IMR-90 (cell line): ENCODE measurements at regions not wholly inside any gene's neighbourhood (a gene's known extent, or its start where the extent isn't known, plus 50 kb on each side); places are given as distances from the start of the nearest gene placed in this dataset.

Source experiments
- ATAC-seq: fragments of 200-7000 bp; cut with Tn5 transposase; 2 replicates; pipeline ENCODE4 v1.9.1; 2020; ENCODE audit warnings: low read depth, mild to moderate bottlenecking, moderate library complexity
- BruUV-seq: library from RNA; stranded (reverse); fragments of 400-500 nt; replicated peaks from 2 replicates; lab custom pipeline; 2021; lab: Mats Ljungman, UMichigan
- CTCF ChIA-PET: fragments of 300-600 bp; formaldehyde crosslinking; extraction: SDS; loops from one replicate; lab custom pipeline; 2021; ENCODE audit warnings: antibody characterized with exemption; lab: Yijun Ruan, JAX
- POLR2A ChIA-PET: fragments of 300-600 bp; sonication (Branson Sonifier 250); formaldehyde crosslinking; loops from one replicate; lab custom pipeline; 2022; ENCODE audit warnings: antibody characterized with exemption; ENCODE audit not compliant: unreplicated experiment; lab: Charles Lee
- DNase-seq: peaks from one replicate; pipeline ENCODE4 v3.0.0; 2013
- H2AFZ ChIP-seq: replicated peaks from 2 replicates; pipeline ENCODE3; 2013; ENCODE audit warnings: low read length, mild to moderate bottlenecking; ENCODE audit not compliant: poor library complexity
- H2AK5ac ChIP-seq: 2 replicates; pipeline ENCODE4 v1.6.1; 2013; ENCODE audit warnings: low read depth, low read length, inconsistent platforms
- H2AK9ac ChIP-seq: replicated peaks from 2 replicates; pipeline ENCODE3; 2013; ENCODE audit warnings: mild to moderate bottlenecking, low read depth, low read length, moderate library complexity; ENCODE audit not compliant: poor library complexity
- H2BK120ac ChIP-seq: 2 replicates; pipeline ENCODE4 v1.6.1; 2013; ENCODE audit warnings: low read depth, low read length, inconsistent platforms
- H2BK15ac ChIP-seq: 3 replicates; pipeline ENCODE4 v1.6.1; 2013; ENCODE audit warnings: low read depth, low read length, inconsistent platforms
- H2BK20ac ChIP-seq: 2 replicates; pipeline ENCODE4 v1.6.1; 2013; ENCODE audit warnings: low read depth, mild to moderate bottlenecking, inconsistent platforms, low read length, moderate library complexity
- H2BK5ac ChIP-seq: 2 replicates; pipeline ENCODE4 v1.6.1; 2013; ENCODE audit warnings: mild to moderate bottlenecking, low read depth, low read length, inconsistent platforms; ENCODE audit not compliant: poor library complexity, severe bottlenecking
- H3K14ac ChIP-seq: replicated peaks from 2 replicates; pipeline ENCODE4 v1.6.1; 2013; ENCODE audit warnings: low read depth, low read length, inconsistent platforms
- H3K18ac ChIP-seq: 2 replicates; pipeline ENCODE4 v1.6.1; 2013; ENCODE audit warnings: low read depth, low read length, control low read depth
- H3K23ac ChIP-seq: 2 replicates; pipeline ENCODE4 v1.6.1; 2013; ENCODE audit warnings: low read depth, low read length, inconsistent platforms
- H3K27ac ChIP-seq: 2 replicates; pipeline ENCODE4 v1.5.1; 2013; ENCODE audit warnings: mild to moderate bottlenecking, control low read depth, low read length; ENCODE audit not compliant: insufficient read depth
- H3K27me3 ChIP-seq: 2 replicates; pipeline ENCODE4 v1.6.1; 2013; ENCODE audit warnings: low read length; ENCODE audit not compliant: control insufficient read depth, insufficient read depth
- H3K36me3 ChIP-seq: 2 replicates; pipeline ENCODE4 v1.6.1; 2013; ENCODE audit warnings: low read length, mixed read lengths; ENCODE audit not compliant: control insufficient read depth, insufficient read depth
- H3K4ac ChIP-seq: 2 replicates; pipeline ENCODE4 v1.6.1; 2013; ENCODE audit warnings: low read depth, low read length, inconsistent platforms
- H3K4me1 ChIP-seq: 2 replicates; pipeline ENCODE4 v1.6.1; 2013; ENCODE audit warnings: low read length, mixed read lengths; ENCODE audit not compliant: control insufficient read depth, insufficient read depth
- H3K4me2 ChIP-seq: 2 replicates; pipeline ENCODE4 v1.6.1; 2013; ENCODE audit warnings: low read depth, mild to moderate bottlenecking, control low read depth, low read length, moderate library complexity
- H3K4me3 ChIP-seq: 2 replicates; pipeline ENCODE4 v1.5.1; 2013; ENCODE audit warnings: low read depth, mild to moderate bottlenecking, control low read depth, low read length, moderate library complexity; ENCODE audit not compliant: insufficient read depth
- H3K56ac ChIP-seq: 2 replicates; pipeline ENCODE4 v1.6.1; 2013; ENCODE audit warnings: low read length, inconsistent platforms; ENCODE audit not compliant: insufficient read depth; ENCODE audit errors: extremely low read depth
- H3K79me1 ChIP-seq, 2 experiments: 2 replicates each; pipeline ENCODE4 v1.6.1; 2013; ENCODE audit warnings: low read length in 2 of 2, inconsistent platforms in 1 of 2, low read depth in 1 of 2
- H3K9ac ChIP-seq: 2 replicates; pipeline ENCODE4 v1.6.1; 2013; ENCODE audit warnings: low read depth, low read length, control low read depth
- H3K9me1 ChIP-seq: 2 replicates; pipeline ENCODE4 v1.6.1; 2013; ENCODE audit warnings: low read length, inconsistent platforms; ENCODE audit not compliant: insufficient read depth
- H3K9me3 ChIP-seq: 2 replicates; pipeline ENCODE4 v1.6.1; 2013; ENCODE audit warnings: low read length; ENCODE audit not compliant: control insufficient read depth, insufficient read depth
- H4K20me1 ChIP-seq: 2 replicates; pipeline ENCODE4 v1.6.1; 2013; ENCODE audit warnings: low read length, inconsistent platforms; ENCODE audit not compliant: insufficient read depth
- H4K5ac ChIP-seq: 2 replicates; pipeline ENCODE4 v1.6.1; 2013; ENCODE audit warnings: mild to moderate bottlenecking, low read depth, low read length, control low read depth
- H4K8ac ChIP-seq, 2 experiments: 2 replicates each; pipeline ENCODE4 v1.6.1; 2013; ENCODE audit warnings: low read depth in 2 of 2, low read length in 2 of 2, control low read depth in 1 of 2, inconsistent platforms in 1 of 2
- H4K91ac ChIP-seq: 2 replicates; pipeline ENCODE4 v1.6.1; 2013; ENCODE audit warnings: low read depth, low read length, inconsistent platforms; ENCODE audit not compliant: insufficient read depth
- MAFK ChIP-seq: IDR thresholded peaks from 2 replicates; pipeline ENCODE4 v1.6.1; 2012; ENCODE audit warnings: low read depth, low read length, improper control_type of control experiment
- WGBS, 2 experiments: methylation state at CpG; one replicate each; pipeline versions ENCODE4 v1.1.5 to v1.1.7; 2013; ENCODE audit warnings: missing lambda C conversion rate in 2 of 2; ENCODE audit not compliant: insufficient read length in 1 of 2; ENCODE audit errors: extremely low coverage in 2 of 2; 5-methylcytosine and 5-hydroxymethylcytosine counted together
- dilution Hi-C: fragments of 300-500 bp; cut with HindIII; formaldehyde crosslinking; loops from one replicate; pipeline ENCODE4 v1.14.3; 2018; ENCODE audit warnings: low sequenced_read_pairs; ENCODE audit not compliant: unreplicated experiment
- in situ Hi-C: fragments of 300-500 bp; cut with MboI; formaldehyde crosslinking; loops from 3 replicates; pipeline ENCODE4 v1.14.3; 2019; ENCODE audit warnings: low sequenced_read_pairs, inconsistent platforms, mixed read lengths
- intact Hi-C: fragments of 100-400 bp; cut with micrococcal nuclease; formaldehyde crosslinking; loops from 2 replicates; pipeline ENCODE4 v1.10.0; 2022

- Histone ChIP-seq H3K9me1 (no peaks in the 10 kb centered on the region), H3K27me3 (0 out of 2 replicates have a peak, but pooled peaks cover 2% of the 10 kb centered on the region), H4K8ac (no peak overlapping the region), H3K56ac (no peak overlapping the region), H4K5ac (no peak overlapping the region), H3K36me3 (no peaks in the 10 kb centered on the region), H3K27ac (no peak overlapping the region), H4K20me1 (no peaks in the 10 kb centered on the region), H4K91ac (no peak overlapping the region), H2AFZ (no peak overlapping the region), H2BK120ac (no peak overlapping the region), H3K14ac (no peak overlapping the region), H3K9ac (no peak overlapping the region), H3K23ac (no peak overlapping the region), H3K4me3 (no peak overlapping the region), H3K18ac (no peak overlapping the region), H2AK5ac (no peak overlapping the region), H2BK5ac (no peak overlapping the region), H2BK15ac (no peak overlapping the region), H3K4me2 (no peak overlapping the region), H3K4me1 (no peaks in the 10 kb centered on the region), H2BK20ac (no peak overlapping the region), H2AK9ac (no peak overlapping the region), H3K4ac (no peak overlapping the region), H3K9me3 (no peaks in the 10 kb centered on the region), H3K79me1 (no peaks in the 10 kb centered on the region)
- TF ChIP-seq MAFK = no peak
- intact Hi-C loops (no loop called here), in situ Hi-C loops (no loop called here), dilution Hi-C loops (no loop called here)
- 80% methylated on average over 1 of the region's 4 CpGs; no CpG with 5 or more reads in 1 of the 2 experiments for WGBS, 2 experiments
- DNase-seq (no peak), ATAC-seq (no peak)
- ChIA-PET POLR2A (no interaction called here), CTCF (no interaction called here)
- no TSS peak for BruUV-seq
Measured at GRCh38 chr3:190737446-190737845, 125.0 kb downstream of the GMNC start.
